NCI-H1930 (cell line): ENCODE measurements at regions not wholly inside any gene's neighbourhood (a gene's known extent, or its start where the extent isn't known, plus 50 kb on each side); places are given as distances from the start of the nearest gene placed in this dataset.
"Not testable (repeated sequence)": the region's sequence is repeated elsewhere in the genome, so short reads cannot be mapped to it uniquely, and the experiment has no call there.

Source experiments
- DNase-seq, 2 experiments: peaks; one replicate each; lab custom pipeline; 2025; lab: John Stamatoyannopoulos, UW

DNA sequence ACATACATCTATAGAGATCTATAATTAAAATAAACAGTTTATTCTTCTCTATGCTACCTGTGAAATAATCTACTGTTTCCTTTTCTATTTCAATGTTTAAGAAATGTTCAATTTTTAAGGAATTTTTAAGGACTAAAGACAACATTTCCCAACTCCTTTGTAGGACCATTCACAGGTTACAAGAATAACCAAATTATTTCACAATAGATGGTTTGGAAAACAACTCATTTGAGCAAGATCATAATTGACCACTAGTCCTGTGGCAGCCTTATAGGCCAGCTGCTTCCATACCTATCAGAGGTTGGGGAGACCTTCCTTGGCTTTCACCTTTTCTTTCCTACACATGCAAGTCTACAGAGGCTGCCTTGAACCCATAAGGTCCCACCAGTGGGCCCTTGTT lies 193.7 kb downstream of the TTC39B start:
- no peak for DNase-seq

DNA sequence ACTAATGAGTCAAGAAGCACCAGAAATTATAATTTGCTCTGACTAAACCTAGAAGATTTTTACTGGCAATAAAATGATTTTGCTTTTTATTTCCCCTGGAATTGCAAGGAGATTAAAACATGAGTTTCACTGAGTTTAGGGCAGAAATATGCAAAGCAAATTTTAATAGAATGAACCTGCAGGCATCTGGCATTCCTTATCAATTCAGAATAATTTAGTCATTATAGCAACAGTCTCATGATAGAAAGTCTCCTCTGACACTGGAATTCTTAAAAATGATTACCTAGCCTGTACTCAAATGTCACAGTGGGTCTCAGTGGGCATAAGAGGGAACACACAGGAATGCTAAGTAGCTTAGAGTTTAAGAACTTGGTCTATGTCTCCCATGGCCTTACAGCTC lies 195.9 kb downstream of the TTC39B start:
- DNase-seq: no peak

DNA sequence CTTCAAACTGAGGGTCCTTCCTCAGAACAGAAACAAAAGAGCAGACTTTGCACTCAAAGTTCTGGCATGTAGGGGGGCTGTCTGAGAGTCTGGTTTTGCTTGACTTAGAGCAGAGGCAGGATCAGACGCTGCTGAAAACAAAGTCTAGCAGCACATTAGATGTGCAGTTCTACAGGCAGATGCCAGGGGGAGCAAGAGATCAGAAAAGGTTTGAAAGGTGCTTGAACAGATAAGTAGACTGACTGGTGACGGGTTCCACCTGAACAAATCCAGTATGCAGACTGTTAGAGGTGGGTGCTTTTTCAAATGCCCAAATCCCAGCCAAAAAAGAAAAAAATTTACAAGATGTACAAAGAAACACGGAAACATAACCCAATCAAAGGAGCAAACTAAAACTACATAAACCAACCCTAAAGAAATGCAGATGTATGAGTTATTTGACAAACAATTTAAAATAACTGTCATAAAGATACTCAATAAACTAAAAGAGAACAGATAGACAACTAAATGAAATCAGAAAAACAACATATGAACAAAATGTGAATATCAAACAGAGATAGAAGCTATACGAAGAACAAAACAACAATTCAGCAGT lies 194.7 kb upstream of the FREM1 start:
- DNase-seq: peak in 1 of 2 experiments; percentile 16

DNA sequence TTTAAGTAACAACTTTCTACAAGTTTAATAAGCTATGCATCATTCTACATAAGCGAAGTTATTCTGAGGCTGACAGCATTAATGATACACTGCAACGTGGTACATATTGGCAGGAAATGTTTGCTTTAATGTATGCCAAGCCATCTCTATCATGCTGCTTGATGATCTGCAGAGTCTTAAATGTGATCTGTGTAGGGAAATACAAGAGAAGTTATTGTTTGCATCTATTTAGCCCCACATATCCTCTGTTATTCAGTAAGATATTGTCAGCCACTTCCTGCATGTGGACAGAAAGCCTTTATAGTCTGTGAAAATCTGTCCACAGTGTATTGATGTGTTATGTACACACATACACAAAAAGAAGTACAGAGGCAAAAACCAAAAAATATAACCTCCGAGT lies 193.1 kb upstream of the FREM1 start:
- no peak for DNase-seq

DNA sequence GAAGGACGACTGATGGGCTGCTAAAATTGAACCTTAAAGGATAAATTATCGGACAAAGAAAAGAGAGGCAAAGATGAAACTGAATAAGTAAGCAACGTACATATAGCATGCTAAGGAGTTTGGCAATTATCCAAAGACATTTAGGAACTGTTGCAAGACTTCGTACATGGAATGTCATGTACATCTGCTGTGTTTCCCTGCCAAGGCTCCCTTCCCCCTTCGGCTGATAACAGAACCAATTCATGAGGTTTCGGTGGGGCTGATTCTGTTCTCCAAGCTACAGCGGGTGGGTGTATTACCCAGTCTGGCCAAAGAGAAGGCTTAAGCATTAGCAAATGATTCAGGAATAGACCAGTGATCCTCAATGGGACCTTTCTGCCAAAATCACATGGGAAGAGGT lies 190.9 kb upstream of the FREM1 start:
- DNase-seq: no peak

DNA sequence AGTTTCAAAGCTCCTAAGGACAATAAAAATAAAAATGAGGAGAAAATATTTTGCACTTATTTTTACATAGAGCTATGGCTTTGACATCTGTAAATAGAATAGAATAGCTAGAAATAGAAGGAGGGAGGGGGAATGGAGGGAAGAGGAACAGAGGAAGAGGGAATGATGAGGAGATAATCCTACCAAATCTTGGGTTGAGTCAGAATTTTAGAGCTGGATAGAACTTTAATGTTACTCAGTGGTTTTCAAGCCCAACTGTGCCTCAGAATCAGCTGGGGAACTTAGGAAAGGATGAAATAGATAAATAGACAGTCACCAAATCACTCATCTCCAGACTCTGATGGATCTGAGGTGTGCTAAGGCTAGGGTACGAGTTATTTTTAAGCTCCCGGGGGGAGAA lies 190.3 kb upstream of the FREM1 start:
- DNase-seq: no peak

DNA sequence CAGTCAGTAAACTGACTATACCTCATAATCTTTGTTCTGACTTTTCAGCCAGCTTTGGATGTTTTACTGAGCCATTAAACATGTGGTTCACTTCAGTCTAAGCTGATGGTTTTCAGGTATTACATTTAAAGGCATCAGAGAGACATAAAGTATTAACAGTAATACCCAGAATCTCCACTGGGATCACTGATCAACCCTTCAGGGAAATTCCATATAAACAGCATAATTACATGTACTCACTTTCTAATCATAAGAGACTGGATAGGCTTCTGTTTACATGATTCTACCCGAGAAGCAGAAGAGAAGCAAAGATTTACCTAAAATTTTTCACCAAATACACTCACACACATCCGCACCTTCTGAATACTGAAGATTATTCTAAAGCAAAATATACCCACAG lies 186.7 kb upstream of the FREM1 start:
- no peak for DNase-seq

DNA sequence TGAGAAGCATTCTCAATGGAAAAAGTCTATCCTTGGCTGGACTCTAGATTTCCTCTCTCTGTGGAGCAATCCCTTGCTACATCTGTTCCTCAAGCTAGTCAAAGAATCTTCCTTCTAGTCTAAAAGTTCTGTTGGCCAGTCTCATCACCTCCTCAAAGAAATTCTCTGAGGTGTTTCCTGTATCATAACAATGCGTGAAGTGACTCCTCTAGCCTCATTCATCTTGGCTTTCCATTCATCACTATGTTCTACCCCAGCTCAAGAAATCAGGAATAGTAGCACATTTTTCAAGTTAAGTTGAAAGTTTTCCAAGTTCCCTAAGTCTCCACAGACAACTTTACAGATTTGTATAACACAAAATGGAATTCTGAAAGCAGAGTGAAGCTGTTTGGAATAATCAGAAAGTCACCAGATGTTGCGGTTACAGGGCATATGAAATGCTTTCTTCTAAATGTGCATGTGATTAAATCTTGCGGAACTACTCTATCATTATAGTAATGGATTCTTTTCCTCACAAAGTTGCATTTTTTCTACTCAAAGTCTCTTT lies 176.6 kb upstream of the FREM1 start:
- DNase-seq: no peak

DNA sequence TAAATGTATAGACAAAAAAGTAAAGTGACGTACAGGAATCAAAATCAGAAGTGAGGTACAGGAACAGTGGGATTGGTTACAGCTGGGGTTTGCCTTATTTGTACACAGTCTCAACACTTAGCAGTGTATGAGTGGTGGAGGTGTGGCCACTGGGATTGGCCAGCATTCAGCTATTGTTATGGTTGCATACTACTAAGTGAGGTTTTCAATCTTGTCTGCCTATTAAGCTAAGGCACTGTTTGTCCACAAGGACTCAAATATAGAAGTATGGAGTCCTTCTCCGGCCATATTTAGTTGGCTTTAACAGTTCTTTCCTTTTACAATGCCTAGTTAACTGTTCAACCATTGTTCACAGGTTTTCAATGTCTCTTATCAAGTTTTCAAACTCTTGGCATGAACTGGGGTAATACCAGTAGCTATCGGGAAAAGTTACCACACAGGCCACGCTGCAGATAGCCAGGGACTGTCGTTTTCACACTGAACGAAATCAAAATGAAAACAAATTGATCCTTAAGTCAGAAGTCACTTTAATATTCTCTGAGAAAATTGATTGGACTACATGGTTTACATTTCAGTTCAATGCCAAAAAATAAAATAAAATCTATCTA lies 176.0 kb upstream of the FREM1 start:
- no peak for DNase-seq

DNA sequence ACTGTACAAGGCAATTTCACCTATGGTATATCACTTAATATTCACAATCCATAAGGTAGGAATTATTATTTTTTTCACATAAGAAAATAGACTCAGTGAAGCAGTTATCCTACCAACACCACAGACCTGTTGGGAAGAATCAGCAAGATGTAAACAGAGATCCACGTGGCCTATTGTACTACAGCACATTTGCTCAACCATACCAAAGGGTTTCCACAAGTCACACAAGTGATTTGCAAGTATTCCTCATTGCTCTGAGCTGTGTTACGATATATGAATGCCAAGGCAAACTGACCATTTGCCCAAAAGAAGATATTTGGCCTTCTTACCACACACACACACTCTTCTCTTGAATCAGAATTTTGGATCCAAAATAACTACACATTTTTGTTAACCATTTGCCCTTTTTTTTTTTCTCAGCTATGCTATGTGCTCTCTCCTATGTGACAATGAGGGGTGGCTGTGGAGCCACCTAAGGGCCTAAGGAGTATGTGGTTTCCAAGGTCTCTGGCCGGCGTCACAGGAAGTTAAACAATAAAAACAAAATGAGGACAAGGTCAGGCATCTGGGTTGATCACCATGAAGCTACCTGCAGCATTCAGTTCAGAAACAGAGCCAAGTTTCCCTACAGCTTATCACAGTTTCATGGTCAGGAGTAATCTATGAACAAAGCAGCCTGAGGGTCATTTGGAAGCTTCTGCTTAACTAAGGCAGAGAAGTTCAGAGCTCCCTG lies 171.0 kb upstream of the FREM1 start:
- no peak for DNase-seq

DNA sequence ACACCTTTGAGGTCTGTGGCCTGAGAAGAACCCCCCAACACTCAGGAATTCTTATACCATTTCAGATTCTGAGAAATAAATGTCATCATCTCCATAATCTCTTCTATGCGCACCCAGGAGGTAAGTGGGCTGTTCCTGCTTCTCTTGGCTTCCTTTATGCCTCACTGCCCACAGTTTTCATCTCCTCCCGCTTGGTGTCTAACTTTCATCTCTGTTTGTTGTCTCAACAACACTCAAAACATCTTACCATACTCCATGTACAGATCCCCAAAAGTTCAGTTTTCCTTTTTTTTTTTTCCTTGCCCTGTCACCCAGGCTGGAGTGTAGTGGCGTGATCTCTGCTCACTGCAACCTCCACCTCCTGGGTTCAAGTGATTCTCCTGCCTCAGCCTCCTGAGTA lies 170.2 kb upstream of the FREM1 start:
- DNase-seq: no peak

DNA sequence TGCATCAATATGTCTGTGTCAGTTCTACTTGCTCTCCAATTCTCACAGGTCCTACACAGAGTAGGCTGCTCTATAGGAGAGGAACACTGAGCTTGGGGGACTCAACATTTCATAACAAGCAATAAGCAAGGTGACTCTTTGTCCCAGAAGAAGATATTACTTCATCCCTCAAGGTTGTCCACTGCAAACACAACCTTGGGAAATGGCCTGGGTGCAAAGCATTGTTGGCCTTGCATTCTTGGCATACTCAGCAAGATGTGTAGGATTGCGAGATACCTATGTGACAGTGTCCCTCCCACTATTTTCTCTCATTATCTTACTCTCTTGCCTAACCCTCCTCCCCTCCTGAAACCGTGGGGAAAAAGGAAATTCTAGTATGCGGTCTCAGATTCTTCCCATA lies 169.8 kb upstream of the FREM1 start:
- no peak for DNase-seq

DNA sequence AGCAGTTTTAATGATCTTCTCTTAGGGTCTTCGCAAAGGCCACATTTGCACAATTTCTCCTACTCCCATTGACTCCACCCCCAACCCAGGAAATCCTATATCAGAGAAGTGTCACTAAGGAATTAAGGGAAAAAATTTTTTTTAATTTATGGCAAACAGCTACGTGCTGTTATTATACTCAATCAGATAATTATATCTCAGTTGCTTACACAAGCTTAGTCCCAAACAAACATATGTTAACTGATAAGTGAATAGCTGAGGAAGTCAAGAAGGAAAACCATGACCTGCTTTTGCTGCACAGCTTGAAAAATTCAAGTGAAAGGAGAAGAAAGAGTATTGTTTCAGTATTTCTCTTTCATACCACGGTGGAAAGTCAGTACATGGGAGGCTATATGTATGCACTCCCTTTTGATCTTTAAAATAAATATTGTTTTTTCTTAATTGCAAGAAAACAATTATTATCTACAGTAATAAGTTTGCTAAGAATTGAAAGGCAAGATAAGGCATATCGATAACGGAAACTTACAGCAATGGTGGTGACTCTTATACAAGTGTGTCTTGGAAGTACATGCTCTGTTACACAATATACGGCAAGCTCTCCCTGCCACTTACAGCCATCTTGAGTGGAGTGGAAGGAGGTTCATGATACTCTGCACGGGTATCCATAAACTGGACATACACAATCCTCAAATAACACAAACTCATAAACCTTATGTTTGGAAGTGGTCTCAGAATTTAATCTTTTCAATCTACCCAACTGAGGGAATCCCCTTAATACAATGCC lies 167.9 kb upstream of the FREM1 start:
- DNase-seq: no peak

DNA sequence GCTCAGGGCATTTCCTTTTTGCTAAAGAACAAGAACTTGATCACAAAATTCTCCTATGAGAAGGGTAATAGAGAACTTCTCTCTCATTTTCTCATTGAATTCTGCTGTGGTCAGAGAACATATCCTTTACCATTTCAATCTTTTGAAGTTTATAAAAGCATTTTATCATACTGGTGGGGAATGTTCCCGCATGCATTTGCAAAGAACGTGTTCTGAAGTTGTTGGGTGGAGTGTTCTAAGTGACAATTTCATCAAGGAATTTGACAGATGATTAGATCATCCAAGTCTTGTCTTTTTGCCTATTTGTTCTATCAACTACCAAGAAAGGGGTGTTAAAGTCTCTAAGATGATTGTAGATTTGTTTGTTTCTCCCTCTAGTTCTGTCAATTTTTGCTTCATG lies 163.4 kb upstream of the FREM1 start:
- no peak for DNase-seq

DNA sequence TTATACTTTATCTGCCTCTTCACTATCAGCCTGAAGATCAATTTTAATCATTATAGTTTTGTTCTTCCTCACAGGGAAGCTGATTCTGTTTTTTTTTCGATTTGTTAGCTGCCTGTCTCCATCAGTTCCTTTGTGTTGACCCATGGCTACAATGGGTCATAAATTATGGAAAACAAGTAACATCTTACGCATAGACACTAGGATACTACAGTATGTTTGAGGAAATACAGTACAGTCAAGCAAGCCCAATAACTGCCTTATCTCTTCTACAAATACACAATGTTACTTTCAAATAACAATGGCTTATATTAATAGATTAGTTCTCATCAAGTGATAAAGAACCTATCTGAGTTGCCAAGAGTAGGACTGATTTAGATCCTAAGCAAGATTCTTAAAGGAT lies 160.5 kb upstream of the FREM1 start:
- no peak for DNase-seq

DNA sequence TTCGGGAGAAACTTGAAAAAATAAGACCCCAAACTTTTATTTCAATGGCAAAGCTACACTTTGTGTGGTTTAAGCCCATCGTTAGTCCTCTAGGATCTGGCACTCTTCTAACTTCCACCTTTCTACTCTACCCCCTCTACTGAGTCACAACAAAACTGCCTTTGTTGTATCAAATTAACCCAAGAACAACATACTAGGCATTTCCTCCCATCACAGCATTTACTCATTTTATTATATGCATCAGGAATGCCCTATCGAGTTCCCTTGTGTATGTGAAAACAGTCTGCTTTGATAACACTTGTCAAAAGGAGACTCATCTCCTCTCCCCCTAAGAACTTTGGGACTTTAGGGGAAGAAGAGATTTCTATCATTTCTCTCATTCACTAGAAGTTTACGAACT lies 158.9 kb upstream of the FREM1 start:
- no peak for DNase-seq

DNA sequence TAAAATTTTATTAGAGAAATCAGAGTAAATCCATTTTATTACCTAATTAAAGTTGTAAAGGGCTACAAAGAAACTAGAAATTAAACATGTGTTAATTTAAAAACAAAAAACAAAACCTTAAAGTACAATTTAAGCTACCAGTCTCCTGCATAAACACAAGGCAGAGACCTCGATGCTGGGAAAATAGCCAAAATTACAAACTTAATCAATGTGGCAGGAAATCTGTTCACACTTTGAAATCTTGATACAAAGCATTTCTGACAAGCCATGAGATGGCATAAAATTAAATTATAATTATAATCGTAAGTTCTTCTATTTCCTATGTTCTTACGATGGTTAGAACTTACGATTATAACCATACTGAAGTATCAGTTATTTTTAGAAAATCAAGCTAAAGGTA lies 158.0 kb upstream of the FREM1 start:
- no peak for DNase-seq

DNA sequence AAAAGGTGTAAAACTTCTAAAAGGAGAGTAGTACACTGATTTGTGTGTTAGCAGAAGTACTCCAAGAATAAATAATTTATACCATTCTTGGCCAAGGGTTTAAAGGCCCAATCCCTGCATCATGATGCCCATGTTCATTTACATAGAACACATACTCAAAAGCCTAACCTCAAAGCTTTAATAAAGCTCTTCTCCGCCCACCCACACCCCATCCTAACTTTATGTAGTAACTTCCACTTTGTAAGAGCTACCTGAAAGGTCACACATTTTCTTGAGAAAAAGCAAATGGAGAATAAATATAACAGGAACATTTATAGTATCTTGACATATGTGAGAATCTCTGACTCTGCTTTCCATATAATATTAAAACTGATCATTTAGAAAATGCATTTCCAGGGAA lies 148.8 kb upstream of the FREM1 start:
- DNase-seq: no peak

DNA sequence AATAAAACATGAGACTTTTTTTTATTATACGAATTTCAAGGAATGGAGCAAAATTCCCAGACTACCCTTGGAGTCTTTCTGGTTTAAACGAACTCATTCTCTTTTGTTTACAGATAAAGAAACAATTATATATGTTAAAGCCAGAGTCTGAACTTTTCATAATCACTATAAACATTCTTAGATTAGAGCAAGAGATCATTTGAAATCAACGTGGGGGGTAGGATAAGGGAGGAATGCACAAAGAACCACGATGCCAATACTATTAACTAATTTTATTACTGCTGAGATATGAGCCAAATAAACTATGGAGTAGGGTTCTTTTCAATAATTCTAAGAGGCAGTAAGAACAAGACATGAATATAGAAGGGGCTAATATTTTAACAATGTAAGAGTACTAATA lies 148.0 kb upstream of the FREM1 start:
- no peak for DNase-seq

DNA sequence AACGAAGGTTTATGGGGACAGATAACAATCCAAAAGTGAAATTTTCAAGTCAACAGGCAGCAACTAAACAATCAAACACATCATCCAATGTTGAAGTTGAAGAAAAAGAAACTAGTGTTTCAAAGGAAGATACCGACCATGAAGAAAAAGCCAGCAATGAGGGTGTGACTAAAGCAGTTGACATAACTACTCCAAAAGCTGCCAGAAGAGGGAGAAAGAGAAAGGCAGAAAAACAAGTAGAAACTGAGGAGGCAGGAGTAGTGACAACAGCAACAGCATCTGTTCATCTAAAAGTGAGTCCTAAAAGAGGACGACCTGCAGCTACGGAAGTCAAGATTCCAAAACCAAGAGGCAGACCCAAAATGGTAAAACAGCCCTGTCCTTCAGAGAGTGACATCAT lies 145.1 kb upstream of the FREM1 start:
- DNase-seq: not testable (repeated sequence)

DNA sequence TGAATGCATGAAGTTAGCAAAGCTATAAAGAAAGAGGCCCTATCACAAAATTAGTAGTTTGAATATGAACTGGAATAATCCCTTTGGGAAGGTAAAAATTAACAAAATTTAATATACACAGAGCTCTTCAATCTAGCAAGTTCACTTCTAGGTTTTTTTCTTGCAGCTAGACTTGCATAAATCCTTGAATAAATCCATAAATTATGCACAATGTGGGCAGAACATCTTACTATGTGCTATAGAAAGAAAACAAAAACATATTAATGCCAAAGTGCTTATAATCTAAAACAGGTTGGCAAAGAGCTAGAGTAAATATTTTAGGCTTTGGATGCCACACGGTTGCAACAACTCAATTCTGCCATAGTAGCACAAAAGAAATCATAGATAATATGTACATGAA lies 138.5 kb upstream of the FREM1 start:
- no peak for DNase-seq

DNA sequence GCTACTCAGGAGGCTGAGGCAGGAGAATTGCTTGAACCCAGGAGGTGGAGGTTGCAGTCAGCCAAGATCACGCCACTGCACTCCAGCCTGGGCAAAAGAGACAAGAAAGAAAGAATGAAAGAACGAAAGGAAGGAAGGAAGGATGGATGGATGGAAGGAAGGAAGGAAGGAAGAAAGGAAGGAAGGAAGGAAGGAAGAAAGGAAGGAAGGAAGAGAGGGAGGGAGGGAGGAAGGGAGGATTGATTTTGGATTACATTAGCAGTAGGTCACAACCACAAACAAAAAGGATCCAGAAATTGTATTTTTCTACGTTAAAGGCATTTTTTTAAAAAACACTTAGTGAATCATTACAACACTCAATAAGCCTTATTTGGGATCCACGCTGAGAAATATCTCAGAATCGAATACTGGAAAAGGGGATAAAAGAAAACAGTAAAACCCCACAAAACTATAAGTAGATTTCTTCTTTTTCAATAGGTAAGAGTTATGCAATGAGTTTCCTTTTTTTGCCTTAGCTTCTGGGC lies 136.9 kb upstream of the FREM1 start:
- DNase-seq: no peak
